PC-3 (cell line): ENCODE measurements at regions not wholly inside any gene's neighbourhood (a gene's known extent, or its start where the extent isn't known, plus 50 kb on each side); places are given as distances from the start of the nearest gene placed in this dataset.
A peak's percentile ranks its signal among the peaks of the same experiment; 100 is the strongest.

Experiments used
- ATAC-seq: fragments of 200-7000 bp; cut with Tn5 transposase; 2 replicates; pipeline ENCODE4 v1.9.1; 2020; ENCODE audit warnings: mild to moderate bottlenecking, moderate library complexity
- BruUV-seq: library from RNA; stranded (reverse); fragments of 400-500 nt; replicated peaks from 2 replicates; lab custom pipeline; 2021; lab: Mats Ljungman, UMichigan
- CTCF ChIA-PET: fragments of 300-600 bp; sonication (Branson Sonifier 250); formaldehyde crosslinking; loops from one replicate; lab custom pipeline; 2022; ENCODE audit warnings: antibody characterized with exemption; lab: Charles Lee
- POLR2A ChIA-PET: fragments of 300-600 bp; sonication (Branson Sonifier 250); formaldehyde crosslinking; loops from one replicate; lab custom pipeline; 2022; ENCODE audit warnings: antibody characterized with exemption; ENCODE audit not compliant: unreplicated experiment; lab: Charles Lee
- DNase-seq: peaks from one replicate; pipeline ENCODE4 v3.0.0-alpha.2; 2015
- H2AFZ ChIP-seq: fragments of 300-600 bp; sonication (generic); 2 replicates; pipeline ENCODE4 v1.6.0; 2016; ENCODE audit warnings: antibody characterized with exemption, low read length
- H3F3A ChIP-seq: fragments of 300-600 bp; sonication (generic); one replicate; pipeline ENCODE4 v1.6.0; 2017; ENCODE audit warnings: antibody characterized with exemption, low read length, control low read depth, mild to moderate bottlenecking; ENCODE audit not compliant: unreplicated experiment
- H3K27ac ChIP-seq: fragments of 300-600 bp; sonication (generic); 2 replicates; pipeline ENCODE4 v1.5.1; 2016; ENCODE audit warnings: mild to moderate bottlenecking, low read length
- H3K27me3 ChIP-seq: fragments of 300-600 bp; sonication (generic); 2 replicates; pipeline ENCODE4 v1.6.1; 2016; ENCODE audit warnings: low read length, mixed read lengths
- H3K36me3 ChIP-seq: fragments of 300-600 bp; sonication (generic); 2 replicates; pipeline ENCODE4 v1.6.1; 2016; ENCODE audit warnings: low read depth, mixed run types, low read length, mixed read lengths
- H3K4me1 ChIP-seq: fragments of 300-600 bp; sonication (generic); 2 replicates; pipeline ENCODE4 v1.5.1; 2016; ENCODE audit warnings: low read length; ENCODE audit not compliant: insufficient read depth
- H3K4me2 ChIP-seq: fragments of 300-600 bp; sonication (generic); 2 replicates; pipeline ENCODE4 v1.6.0; 2016; ENCODE audit warnings: low read length
- H3K4me3 ChIP-seq: fragments of 300-600 bp; sonication (generic); 2 replicates; pipeline ENCODE4 v1.5.1; 2016; ENCODE audit warnings: mild to moderate bottlenecking, low read length, mixed read lengths
- H3K79me2 ChIP-seq: fragments of 300-600 bp; sonication (generic); 2 replicates; pipeline ENCODE4 v1.6.1; 2017; ENCODE audit warnings: low read length, mixed read lengths
- H3K9ac ChIP-seq: fragments of 300-600 bp; sonication (generic); 2 replicates; pipeline ENCODE4 v1.6.0; 2016; ENCODE audit warnings: mild to moderate bottlenecking, low read length
- H3K9me2 ChIP-seq: fragments of 300-600 bp; sonication (generic); replicated peaks from 2 replicates; pipeline ENCODE4 v1.6.1; 2016; ENCODE audit warnings: mixed run types, low read length, mixed read lengths
- H3K9me3 ChIP-seq: fragments of 300-600 bp; sonication (generic); 2 replicates; pipeline ENCODE4 v1.6.1; 2016; ENCODE audit warnings: low read length, mixed read lengths
- H4K20me1 ChIP-seq: fragments of 300-600 bp; sonication (generic); 2 replicates; pipeline ENCODE4 v1.6.1; 2016; ENCODE audit warnings: low read length, mixed read lengths
- CTCF ChIP-seq: fragments of 300-600 bp; sonication (generic); conservative IDR thresholded peaks from 2 replicates; pipeline ENCODE4 v1.5.1; 2017; ENCODE audit warnings: antibody characterized with exemption, low read depth, mild to moderate bottlenecking, low read length
- EZH2 ChIP-seq: fragments of 300-600 bp; sonication (generic); IDR thresholded peaks from one replicate; pipeline ENCODE4 v1.6.1; 2017; ENCODE audit warnings: antibody characterized with exemption, mild to moderate bottlenecking, low read length; ENCODE audit not compliant: unreplicated experiment
- EZH2phosphoT487 ChIP-seq: fragments of 300-600 bp; sonication (generic); IDR thresholded peaks from 2 replicates; pipeline ENCODE4 v1.6.1; 2018; ENCODE audit warnings: mild to moderate bottlenecking, antibody characterized with exemption, low read length, borderline replicate concordance
- intact Hi-C: fragments of 100-400 bp; cut with micrococcal nuclease; formaldehyde crosslinking; loops from 2 replicates; pipeline ENCODE4 v1.9.0; 2023

GRCh38 chr14:79986251-79986650 is 225.1 kb downstream of the DIO2 start:
- TF ChIP-seq EZH2phosphoT487 (no peak), CTCF (no peak), EZH2 (no peak)
- H3K27me3 ChIP-seq, result no peaks in the 10 kb centered on the region
- no peaks in the 10 kb centered on the region for H4K20me1 ChIP-seq
- no peak overlapping the region for H3K9ac ChIP-seq
- DNase-seq, result no peak
- no peaks in the 10 kb centered on the region for H3K9me3 ChIP-seq
- H3F3A ChIP-seq, result no peaks in the 10 kb centered on the region
- H3K4me3 ChIP-seq, result no peak overlapping the region
- no peak overlapping the region for H3K27ac ChIP-seq
- H3K9me2 ChIP-seq, result no peaks in the 10 kb centered on the region
- no peak overlapping the region for H2AFZ ChIP-seq
- no peaks in the 10 kb centered on the region for H3K36me3 ChIP-seq
- ChIA-PET CTCF (no interaction called here), POLR2A (no interaction called here)
- BruUV-seq, result no TSS peak
- intact Hi-C loops, result no loop called here
- ATAC-seq, result no peak
- H3K4me1 ChIP-seq, result no peaks in the 10 kb centered on the region
- H3K4me2 ChIP-seq, result no peak overlapping the region
- H3K79me2 ChIP-seq, result no peaks in the 10 kb centered on the region

- Histone ChIP-seq H2AFZ (no peak overlapping the region), H3F3A (no peaks in the 10 kb centered on the region), H3K9ac (no peak overlapping the region), H3K27me3 (no peaks in the 10 kb centered on the region), H3K4me1 (peaks cover 20% of the 10 kb centered on the region), H3K79me2 (no peaks in the 10 kb centered on the region), H3K4me2 (no peak overlapping the region), H3K4me3 (no peak overlapping the region), H3K9me3 (no peaks in the 10 kb centered on the region), H3K27ac (no peak overlapping the region), H3K9me2 (no peaks in the 10 kb centered on the region), H3K36me3 (no peaks in the 10 kb centered on the region), H4K20me1 (no peaks in the 10 kb centered on the region)
- ATAC-seq (no peak), DNase-seq (no peak)
- POLR2A ChIA-PET, result no interaction called here
- CTCF ChIA-PET, result no interaction called here
- intact Hi-C loops, result no loop called here
- TF ChIP-seq EZH2phosphoT487 (no peak), CTCF (no peak), EZH2 (no peak)
- BruUV-seq, result no TSS peak
Observed at GRCh38 chr14:79972230-79972629, 239.1 kb downstream of the DIO2 start.

GRCh38 chr14:79971330-79971729 is 240.0 kb downstream of the DIO2 start:
- Histone ChIP-seq H3K9ac (peak overlapping the region; percentile 29), H3K79me2 (no peaks in the 10 kb centered on the region), H3K9me2 (no peaks in the 10 kb centered on the region), H3K36me3 (no peaks in the 10 kb centered on the region), H3K4me2 (0 out of 2 replicates have a peak overlapping the region, but pooled peaks have one; percentile 28), H3K27ac (peak overlapping the region; percentile 79), H3K4me1 (peaks cover 20% of the 10 kb centered on the region), H3K4me3 (no peak overlapping the region), H3K27me3 (no peaks in the 10 kb centered on the region), H3K9me3 (no peaks in the 10 kb centered on the region), H4K20me1 (no peaks in the 10 kb centered on the region), H2AFZ (no peak overlapping the region), H3F3A (no peaks in the 10 kb centered on the region)
- TF ChIP-seq CTCF (no peak), EZH2 (no peak), EZH2phosphoT487 (no peak)
- CTCF ChIA-PET, result interaction anchor here (0.6 kb wide), 1 partner anchor 429 kb away, joined by 4 read pairs; no protein-coding TSS in a partner anchor
- DNase-seq (peak; percentile 72), ATAC-seq (peak; percentile 88)
- intact Hi-C loops, result loop anchor here (1.0 kb wide), 1 partner anchor 32 kb away; no protein-coding TSS in a partner anchor
- BruUV-seq, result no TSS peak
- POLR2A ChIA-PET, result no interaction called here
